Natural killer cell (primary cell): ENCODE measurements at regions not wholly inside any gene's neighbourhood (a gene's known extent, or its start where the extent isn't known, plus 50 kb on each side); places are given as distances from the start of the nearest gene placed in this dataset.

Source experiments
- ATAC-seq, 3 donors: fragments of 150-1000 bp in 2 of 3; fragments of 200-7000 bp in 1 of 3; cut with Tn5 transposase; 1 replicate in 1 of 3; 2 replicates in 2 of 3; pipeline ENCODE4 v1.10.0; 2021; ENCODE audit warnings: mild to moderate bottlenecking in 2 of 3, moderate library complexity in 2 of 3
- DNase-seq, 2 donors: peaks; one replicate each; pipeline versions ENCODE4 v3.0.0 to v3.0.0-alpha.2; 2013 to 2021; ENCODE audit warnings: mixed read lengths in 1 of 2
- H3K27ac ChIP-seq: one replicate; pipeline ENCODE4 v1.5.1; 2013; ENCODE audit warnings: mild to moderate bottlenecking, low read length
- H3K27me3 ChIP-seq: one replicate; pipeline ENCODE4 v1.6.1; 2013; ENCODE audit warnings: low read length; ENCODE audit not compliant: control insufficient read depth, insufficient read depth
- H3K36me3 ChIP-seq: one replicate; pipeline ENCODE4 v1.6.1; 2013; ENCODE audit warnings: low read length; ENCODE audit not compliant: control insufficient read depth, insufficient read depth
- H3K4me1 ChIP-seq: one replicate; pipeline ENCODE4 v1.6.1; 2013; ENCODE audit warnings: low read length; ENCODE audit not compliant: control insufficient read depth, insufficient read depth
- H3K4me3 ChIP-seq: one replicate; pipeline ENCODE4 v1.5.1; 2013; ENCODE audit warnings: low read length
- H3K9me3 ChIP-seq: one replicate; pipeline ENCODE4 v1.6.1; 2013; ENCODE audit warnings: low read length; ENCODE audit not compliant: control insufficient read depth, insufficient read depth
- H3K27ac Mint-ChIP-seq, 2 donors: one replicate each; pipeline ENCODE4 v1.8.0; 2022; ENCODE audit warnings: mild to moderate bottlenecking in 2 of 2, mixed read lengths in 2 of 2, moderate library complexity in 1 of 2
- H3K27me3 Mint-ChIP-seq, 2 donors: one replicate each; pipeline ENCODE4 v1.8.0; 2022; ENCODE audit warnings: low read depth in 2 of 2, mixed read lengths in 2 of 2
- H3K36me3 Mint-ChIP-seq: one replicate; pipeline ENCODE4 v1.8.0; 2022; ENCODE audit warnings: mixed read lengths
- H3K4me1 Mint-ChIP-seq, 2 donors: one replicate each; pipeline ENCODE4 v1.8.0; 2022; ENCODE audit warnings: mixed read lengths in 2 of 2
- H3K4me3 Mint-ChIP-seq: one replicate; pipeline ENCODE4 v1.8.0; 2022; ENCODE audit warnings: mild to moderate bottlenecking, moderate library complexity, mixed read lengths
- H3K9me3 Mint-ChIP-seq, 2 donors: one replicate each; pipeline ENCODE4 v1.8.0; 2022; ENCODE audit warnings: mixed read lengths in 2 of 2
- WGBS: methylation state at CpG from one replicate; pipeline ENCODE4 v1.1.7; 2013; ENCODE audit warnings: missing lambda C conversion rate; ENCODE audit not compliant: insufficient coverage; 5-methylcytosine and 5-hydroxymethylcytosine counted together
- intact Hi-C: fragments of 100-400 bp; cut with micrococcal nuclease; formaldehyde crosslinking; loops from one replicate; pipeline ENCODE4 v1.14.2; 2022
- TF ChIP-seq, protein P1 (sequence below): fragments of 200-600 bp; IDR thresholded peaks from one replicate; pipeline ENCODE4 v1.8.0; 2022; ENCODE audit warnings: antibody characterized with exemption

DNA sequence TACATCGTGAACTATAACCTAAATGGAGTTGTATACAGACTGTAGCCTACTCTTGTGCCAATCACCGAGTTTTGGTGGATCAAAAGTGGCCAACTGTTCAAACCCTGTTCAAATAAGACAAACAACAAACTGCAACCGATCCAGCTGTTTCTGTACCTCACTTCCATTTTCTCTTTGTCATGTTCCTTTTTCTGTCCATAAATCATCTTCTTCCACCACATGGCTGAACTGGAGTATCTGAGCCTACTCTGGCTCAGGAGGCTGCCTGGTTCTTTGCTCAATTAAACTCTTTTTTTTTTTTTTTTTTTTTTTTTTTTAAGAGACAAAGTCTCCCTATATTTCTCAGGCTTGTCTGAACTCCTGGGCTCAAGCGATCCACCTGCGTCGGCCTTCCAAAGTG is 59.0 kb upstream of the NPVF start:
- Histone ChIP-seq H3K27ac (no peak overlapping the region), H3K27me3 (no peaks in the 10 kb centered on the region), H3K36me3 (no peaks in the 10 kb centered on the region), H3K4me3 (no peak overlapping the region), H3K4me1 (no peaks in the 10 kb centered on the region), H3K9me3 (no peaks in the 10 kb centered on the region)
- no peak overlapping the region for H3K4me3 Mint-ChIP-seq
- no peaks in the 10 kb centered on the region for H3K4me1 Mint-ChIP-seq
- no peak overlapping the region for H3K27ac Mint-ChIP-seq
- no peaks in the 10 kb centered on the region for H3K9me3 Mint-ChIP-seq
- 74% methylated on average over 6 of the region's 6 CpGs for WGBS
- ATAC-seq (no peak), DNase-seq (no peak)
- no peaks in the 10 kb centered on the region for H3K36me3 Mint-ChIP-seq
- intact Hi-C loops = no loop called here
- H3K27me3 Mint-ChIP-seq = peaks cover 20 to 53% of the 10 kb centered on the region in 2 donors
- TF ChIP-seq, protein P1, sequence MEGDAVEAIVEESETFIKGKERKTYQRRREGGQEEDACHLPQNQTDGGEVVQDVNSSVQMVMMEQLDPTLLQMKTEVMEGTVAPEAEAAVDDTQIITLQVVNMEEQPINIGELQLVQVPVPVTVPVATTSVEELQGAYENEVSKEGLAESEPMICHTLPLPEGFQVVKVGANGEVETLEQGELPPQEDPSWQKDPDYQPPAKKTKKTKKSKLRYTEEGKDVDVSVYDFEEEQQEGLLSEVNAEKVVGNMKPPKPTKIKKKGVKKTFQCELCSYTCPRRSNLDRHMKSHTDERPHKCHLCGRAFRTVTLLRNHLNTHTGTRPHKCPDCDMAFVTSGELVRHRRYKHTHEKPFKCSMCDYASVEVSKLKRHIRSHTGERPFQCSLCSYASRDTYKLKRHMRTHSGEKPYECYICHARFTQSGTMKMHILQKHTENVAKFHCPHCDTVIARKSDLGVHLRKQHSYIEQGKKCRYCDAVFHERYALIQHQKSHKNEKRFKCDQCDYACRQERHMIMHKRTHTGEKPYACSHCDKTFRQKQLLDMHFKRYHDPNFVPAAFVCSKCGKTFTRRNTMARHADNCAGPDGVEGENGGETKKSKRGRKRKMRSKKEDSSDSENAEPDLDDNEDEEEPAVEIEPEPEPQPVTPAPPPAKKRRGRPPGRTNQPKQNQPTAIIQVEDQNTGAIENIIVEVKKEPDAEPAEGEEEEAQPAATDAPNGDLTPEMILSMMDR = no peak

DNA sequence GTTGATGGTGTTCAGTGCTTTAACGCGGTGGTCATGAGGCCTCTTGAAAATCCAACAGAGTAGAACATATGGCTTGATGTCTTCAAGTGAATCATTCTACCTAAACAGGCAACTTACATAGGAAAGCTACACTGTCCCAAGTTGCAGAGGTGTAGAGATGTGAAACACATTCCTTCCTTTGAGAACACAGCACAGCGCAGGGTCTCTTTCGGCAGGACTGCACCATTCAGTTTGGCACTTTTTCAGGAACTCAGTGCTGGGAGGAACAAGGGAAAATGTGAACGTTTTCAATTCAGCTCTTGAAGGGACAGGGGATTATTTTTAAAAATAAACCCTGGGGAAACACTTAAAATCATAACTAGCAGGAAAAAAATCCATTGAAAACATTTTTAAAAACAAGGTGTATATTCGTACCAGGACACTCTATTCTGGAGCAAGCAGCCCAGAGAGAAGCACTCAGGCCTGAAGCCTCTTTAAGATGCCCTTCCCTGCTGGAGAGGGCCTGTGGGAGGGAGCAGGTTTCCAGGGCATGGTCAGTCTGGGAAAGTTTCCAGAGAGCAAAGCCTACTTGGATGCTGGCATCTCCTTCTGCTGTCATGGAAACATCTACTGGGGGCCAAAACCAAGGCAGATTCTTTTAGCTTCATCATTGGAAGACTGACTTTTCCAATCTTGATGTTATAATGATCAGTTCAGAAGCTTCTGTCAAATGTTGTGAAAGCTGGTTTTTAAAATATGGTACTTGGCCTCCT is 60.4 kb upstream of the NPVF start:
- H3K4me1 ChIP-seq = no peaks in the 10 kb centered on the region
- H3K36me3 Mint-ChIP-seq = no peaks in the 10 kb centered on the region
- H3K4me3 Mint-ChIP-seq = no peak overlapping the region
- H3K27me3 ChIP-seq = no peaks in the 10 kb centered on the region
- H3K36me3 ChIP-seq = no peaks in the 10 kb centered on the region
- no peak overlapping the region for H3K27ac ChIP-seq
- intact Hi-C loops = no loop called here
- WGBS = 83% methylated on average over 6 of the region's 6 CpGs
- DNase-seq = no peak
- peaks cover 12 to 39% of the 10 kb centered on the region in 2 donors for H3K27me3 Mint-ChIP-seq
- ATAC-seq = no peak
- no peak overlapping the region for H3K27ac Mint-ChIP-seq
- no peaks in the 10 kb centered on the region for H3K4me1 Mint-ChIP-seq
- H3K9me3 ChIP-seq = no peaks in the 10 kb centered on the region
- H3K4me3 ChIP-seq = no peak overlapping the region
- H3K9me3 Mint-ChIP-seq = no peaks in the 10 kb centered on the region
- TF ChIP-seq, protein P1 = no peak

DNA sequence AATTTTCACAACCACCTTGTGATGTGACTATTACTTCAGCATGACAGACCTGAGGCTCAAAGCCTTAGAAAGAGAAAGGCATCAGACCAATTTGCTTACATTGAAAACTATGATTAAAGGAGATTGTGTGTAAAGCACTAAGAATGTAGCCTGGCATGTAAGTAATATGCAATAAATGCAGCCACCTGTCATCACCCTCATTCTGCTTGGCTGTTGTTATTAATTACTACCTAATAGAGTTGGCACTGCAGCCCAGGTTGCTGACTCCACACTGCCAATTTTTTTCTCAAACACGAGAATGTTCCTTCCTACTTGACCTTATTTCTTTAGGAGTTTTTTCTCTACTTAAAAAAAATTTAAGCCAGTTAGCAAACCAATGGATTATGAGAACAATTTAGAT is 61.2 kb upstream of the NPVF start:
- no peak for DNase-seq
- Mint-ChIP-seq H3K4me3 (no peak overlapping the region), H3K4me1 (no peaks in the 10 kb centered on the region), H3K27ac (no peak overlapping the region), H3K27me3 (peaks cover 12 to 33% of the 10 kb centered on the region in 2 donors), H3K9me3 (no peaks in the 10 kb centered on the region), H3K36me3 (no peaks in the 10 kb centered on the region)
- Histone ChIP-seq H3K36me3 (no peaks in the 10 kb centered on the region), H3K27me3 (no peaks in the 10 kb centered on the region), H3K9me3 (no peaks in the 10 kb centered on the region), H3K4me1 (no peaks in the 10 kb centered on the region), H3K27ac (no peak overlapping the region), H3K4me3 (no peak overlapping the region)
- WGBS = 100% methylated on average over 1 of the region's 1 CpG
- no peak for ATAC-seq
- intact Hi-C loops = no loop called here
- TF ChIP-seq, protein P1 = no peak

DNA sequence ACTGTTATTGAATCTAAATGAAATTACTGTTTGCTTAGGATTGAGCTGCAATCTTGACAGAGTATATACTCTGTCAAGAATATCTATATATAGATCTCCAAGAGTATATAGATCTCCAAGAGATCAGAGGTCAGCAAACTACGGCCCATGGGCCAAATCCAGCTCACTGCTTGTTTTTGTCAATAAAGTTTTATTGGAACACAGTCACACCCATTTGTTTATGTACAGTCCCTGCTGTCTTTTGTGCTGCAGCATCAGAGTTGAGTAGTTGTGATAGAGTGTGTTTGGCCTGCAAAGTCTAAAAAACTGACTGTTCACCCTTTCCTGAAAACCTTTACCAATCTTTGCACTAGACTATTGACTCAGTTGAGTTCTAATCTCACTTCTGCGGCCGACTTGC is 66.3 kb upstream of the NPVF start:
- 93% methylated on average over 3 of the region's 3 CpGs for WGBS
- no peaks in the 10 kb centered on the region for H3K4me1 Mint-ChIP-seq
- Histone ChIP-seq H3K9me3 (no peaks in the 10 kb centered on the region), H3K4me1 (no peaks in the 10 kb centered on the region), H3K27me3 (no peaks in the 10 kb centered on the region), H3K36me3 (no peaks in the 10 kb centered on the region), H3K27ac (no peak overlapping the region), H3K4me3 (no peak overlapping the region)
- H3K9me3 Mint-ChIP-seq = no peaks in the 10 kb centered on the region
- DNase-seq (no peak), ATAC-seq (no peak)
- H3K27ac Mint-ChIP-seq = no peak overlapping the region
- TF ChIP-seq, protein P1 = no peak
- intact Hi-C loops = no loop called here
- H3K4me3 Mint-ChIP-seq = no peak overlapping the region
- no peaks in the 10 kb centered on the region for H3K36me3 Mint-ChIP-seq
- peaks cover 8 to 37% of the 10 kb centered on the region in 2 donors for H3K27me3 Mint-ChIP-seq
